ENCODE measurements at regions not wholly inside any gene's neighbourhood (a gene's known extent, or its start where the extent isn't known, plus 50 kb on each side); places are given as distances from the start of the nearest gene placed in this dataset.
"Not testable (repeated sequence)": the region's sequence is repeated elsewhere in the genome, so short reads cannot be mapped to it uniquely, and the experiment has no call there.

DNA sequence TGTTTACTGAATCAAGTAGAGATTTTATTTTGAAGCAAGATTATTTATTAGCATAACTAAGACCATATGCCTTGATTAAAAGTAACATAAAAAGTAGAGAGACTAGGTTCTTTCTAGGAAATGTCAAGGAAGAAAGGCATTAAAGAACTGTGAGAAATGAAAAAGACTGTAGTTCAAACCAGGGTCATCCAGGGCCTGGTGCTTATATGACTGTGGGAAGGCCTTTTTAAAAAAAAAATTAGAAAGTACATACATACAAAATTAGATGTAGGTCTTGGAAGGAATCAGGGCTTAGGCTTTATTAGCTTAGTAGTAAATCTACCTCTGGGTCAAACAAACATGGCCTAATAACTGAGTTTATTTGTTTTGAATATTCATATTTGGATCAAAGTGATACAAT is 173.9 kb upstream of the TBL1XR1 start:
- H3K36me3 Mint-ChIP-seq (ENCODE audit: low read depth), result no peaks in the 10 kb centered on the region
- no peak for DNase-seq
- POLR2A ChIA-PET, result interaction anchor here (2.6 kb wide), 1 partner anchor 11 kb away, joined by 7 read pairs; no protein-coding TSS in a partner anchor
- CTCF ChIA-PET, result no interaction called here
- H3K27me3 Mint-ChIP-seq, result no peaks in the 10 kb centered on the region
- H3K4me1 Mint-ChIP-seq, result no peaks in the 10 kb centered on the region
- no peak overlapping the region for H3K27ac Mint-ChIP-seq
- no peak overlapping the region for H3K4me3 Mint-ChIP-seq
- H3K9me3 Mint-ChIP-seq, result no peaks in the 10 kb centered on the region

DNA sequence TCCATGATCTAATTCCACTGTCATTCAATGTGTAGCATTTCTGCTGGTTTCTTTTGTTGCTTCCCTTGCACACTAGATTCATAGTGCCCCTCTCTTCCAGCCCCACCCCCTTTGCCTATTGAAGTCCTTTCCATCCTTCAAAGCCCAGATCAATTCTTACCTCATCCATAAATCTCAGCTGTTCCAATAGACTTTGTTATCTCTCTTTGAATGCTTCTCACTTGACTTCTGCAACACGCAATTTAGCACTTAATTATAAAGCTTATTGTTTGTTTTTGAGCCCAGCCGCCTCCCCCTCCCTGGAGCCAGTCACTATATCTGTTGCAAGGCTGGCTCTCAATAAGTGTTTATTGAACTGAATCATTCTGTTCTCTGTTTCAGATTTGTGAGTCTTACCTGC is 174.6 kb upstream of the TBL1XR1 start:
- DNase-seq, result no peak
- Mint-ChIP-seq H3K9me3 (no peaks in the 10 kb centered on the region), H3K4me3 (no peak overlapping the region), H3K4me1 (no peaks in the 10 kb centered on the region), H3K27ac (no peak overlapping the region), H3K27me3 (no peaks in the 10 kb centered on the region), H3K36me3 (ENCODE audit: low read depth) (no peaks in the 10 kb centered on the region)
- ChIA-PET CTCF (no interaction called here), POLR2A (interaction anchor here (2.6 kb wide), 1 partner anchor 12 kb away, joined by 7 read pairs; no protein-coding TSS in a partner anchor)

- peaks cover 5% of the 10 kb centered on the region for H3K4me1 Mint-ChIP-seq
- CTCF ChIA-PET, result no interaction called here
- H3K27ac Mint-ChIP-seq, result no peak overlapping the region
- no peaks in the 10 kb centered on the region for H3K9me3 Mint-ChIP-seq
- no peak for DNase-seq
- H3K4me3 Mint-ChIP-seq, result no peak overlapping the region
- no peaks in the 10 kb centered on the region for H3K27me3 Mint-ChIP-seq
- H3K36me3 Mint-ChIP-seq (ENCODE audit: low read depth), result no peaks in the 10 kb centered on the region
- POLR2A ChIA-PET, result no interaction called here
These were observed 177.0 kb upstream of the TBL1XR1 start for GRCh38 chr3:177374323-177374722.

DNA sequence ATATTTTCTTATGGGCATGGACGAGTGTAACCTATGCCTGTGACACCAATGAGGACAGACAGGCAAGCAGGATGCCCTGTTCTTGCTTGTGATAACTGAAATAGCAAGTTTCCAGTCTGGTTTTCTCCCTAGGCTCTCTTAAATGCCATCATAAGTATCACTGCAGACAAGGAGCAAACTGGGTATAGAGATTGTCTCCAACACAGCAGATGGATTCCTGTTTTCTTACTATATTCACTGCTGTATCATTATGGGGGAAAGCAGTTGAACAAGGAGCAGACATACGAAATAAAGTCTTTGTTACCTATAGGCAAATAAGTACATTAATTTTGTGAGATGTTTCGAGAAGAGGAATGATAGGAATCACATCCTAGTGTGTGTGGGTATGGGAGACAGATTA is 178.0 kb upstream of the TBL1XR1 start:
- H3K27ac Mint-ChIP-seq, result no peak overlapping the region
- POLR2A ChIA-PET, result no interaction called here
- CTCF ChIA-PET, result no interaction called here

GRCh38 chr3:177377166-177377565 is 179.9 kb upstream of the TBL1XR1 start:
- no peak overlapping the region for H3K27ac Mint-ChIP-seq
- H3K36me3 Mint-ChIP-seq (ENCODE audit: low read depth), result no peaks in the 10 kb centered on the region
- ChIA-PET POLR2A (no interaction called here), CTCF (no interaction called here)
- no peaks in the 10 kb centered on the region for H3K27me3 Mint-ChIP-seq
- H3K4me1 Mint-ChIP-seq, result peaks cover 5% of the 10 kb centered on the region
- DNase-seq, result no peak
- H3K4me3 Mint-ChIP-seq, result no peak overlapping the region
- peaks cover 3% of the 10 kb centered on the region for H3K9me3 Mint-ChIP-seq

More for the DNA sequence above, 178.0 kb upstream of the TBL1XR1 start:
- Mint-ChIP-seq H3K9me3 (peaks cover 3% of the 10 kb centered on the region), H3K27me3 (no peaks in the 10 kb centered on the region), H3K4me1 (peaks cover 5% of the 10 kb centered on the region), H3K4me3 (no peak overlapping the region), H3K36me3 (ENCODE audit: low read depth) (no peaks in the 10 kb centered on the region)
- DNase-seq, result no peak

- DNase-seq, result no peak
- Mint-ChIP-seq H3K36me3 (ENCODE audit: low read depth) (no peaks in the 10 kb centered on the region), H3K4me3 (no peak overlapping the region), H3K27ac (no peak overlapping the region), H3K27me3 (no peaks in the 10 kb centered on the region), H3K4me1 (peaks cover 5% of the 10 kb centered on the region), H3K9me3 (peaks cover 3% of the 10 kb centered on the region)
- ChIA-PET CTCF (no interaction called here), POLR2A (no interaction called here)
These were observed 180.9 kb upstream of the TBL1XR1 start for GRCh38 chr3:177378168-177378567.

DNA sequence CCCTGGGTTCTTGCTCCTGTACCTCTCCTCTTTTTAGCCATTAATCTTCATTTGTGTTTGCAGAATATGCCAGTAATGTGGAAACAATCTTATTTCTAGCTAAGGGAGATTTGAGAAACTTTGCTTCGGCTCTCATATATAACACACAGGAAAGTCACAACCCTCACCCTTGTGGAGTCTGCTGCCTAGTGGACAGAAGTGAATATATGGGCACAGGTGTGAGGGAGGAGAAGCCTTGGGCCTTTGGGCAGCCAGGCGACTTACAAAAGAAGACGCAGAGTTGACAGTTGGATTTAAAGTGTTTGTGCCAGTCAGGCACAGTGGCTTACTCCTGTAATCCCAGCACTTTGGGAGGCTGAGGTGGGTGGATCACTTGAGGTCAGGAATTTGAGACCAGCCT is 181.8 kb upstream of the TBL1XR1 start:
- Mint-ChIP-seq H3K27ac (no peak overlapping the region), H3K36me3 (ENCODE audit: low read depth) (no peaks in the 10 kb centered on the region), H3K27me3 (no peaks in the 10 kb centered on the region), H3K4me3 (no peak overlapping the region), H3K9me3 (peaks cover 3% of the 10 kb centered on the region), H3K4me1 (peaks cover 5% of the 10 kb centered on the region)
- POLR2A ChIA-PET, result no interaction called here
- no peak for DNase-seq
- CTCF ChIA-PET, result no interaction called here

DNA sequence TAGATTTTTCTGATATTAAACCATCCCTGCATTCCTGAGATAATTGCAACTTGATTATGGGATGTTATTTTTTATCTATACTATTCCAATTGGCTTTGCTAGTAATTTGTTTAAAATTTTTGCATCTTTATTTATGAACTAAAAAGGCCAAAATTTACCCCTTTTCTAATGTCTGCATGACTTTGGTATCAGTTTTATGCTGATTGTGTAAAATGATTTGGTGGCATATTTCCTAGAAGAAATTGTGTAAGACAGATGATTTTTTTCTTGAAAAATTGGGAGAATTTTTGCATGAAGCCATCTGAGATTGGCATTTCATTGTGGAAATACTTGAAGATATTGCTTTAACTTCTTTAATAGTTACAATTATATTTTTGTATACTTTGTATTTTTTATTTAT is 183.8 kb upstream of the TBL1XR1 start:
- POLR2A ChIA-PET, result no interaction called here
- DNase-seq, result no peak
- H3K9me3 Mint-ChIP-seq, result peaks cover 3% of the 10 kb centered on the region
- peaks cover 5% of the 10 kb centered on the region for H3K4me1 Mint-ChIP-seq
- H3K27me3 Mint-ChIP-seq, result no peaks in the 10 kb centered on the region
- no peaks in the 10 kb centered on the region for H3K36me3 Mint-ChIP-seq (ENCODE audit: low read depth)
- H3K4me3 Mint-ChIP-seq, result no peak overlapping the region
- H3K27ac Mint-ChIP-seq, result no peak overlapping the region
- CTCF ChIA-PET, result no interaction called here

GRCh38 chr3:177382944-177383343 is 185.7 kb upstream of the TBL1XR1 start:
- H3K27me3 Mint-ChIP-seq, result no peaks in the 10 kb centered on the region
- ChIA-PET CTCF (interaction anchor here (0.6 kb wide), 1 partner anchor 15 kb away, joined by 4 read pairs; no protein-coding TSS in a partner anchor), POLR2A (no interaction called here)
- H3K27ac Mint-ChIP-seq, result no peak overlapping the region
- no peaks in the 10 kb centered on the region for H3K36me3 Mint-ChIP-seq (ENCODE audit: low read depth)
- no peak for DNase-seq
- peaks cover 5% of the 10 kb centered on the region for H3K9me3 Mint-ChIP-seq
- H3K4me3 Mint-ChIP-seq, result no peak overlapping the region
- H3K4me1 Mint-ChIP-seq, result peaks cover 5% of the 10 kb centered on the region

- Mint-ChIP-seq H3K4me1 (no peaks in the 10 kb centered on the region), H3K27me3 (no peaks in the 10 kb centered on the region), H3K27ac (no peak overlapping the region), H3K9me3 (peaks cover 4% of the 10 kb centered on the region), H3K36me3 (ENCODE audit: low read depth) (no peaks in the 10 kb centered on the region), H3K4me3 (no peak overlapping the region)
- DNase-seq, result no peak
- POLR2A ChIA-PET, result no interaction called here
- CTCF ChIA-PET, result no interaction called here
These were observed 187.9 kb upstream of the TBL1XR1 start for GRCh38 chr3:177385186-177385585.

DNA sequence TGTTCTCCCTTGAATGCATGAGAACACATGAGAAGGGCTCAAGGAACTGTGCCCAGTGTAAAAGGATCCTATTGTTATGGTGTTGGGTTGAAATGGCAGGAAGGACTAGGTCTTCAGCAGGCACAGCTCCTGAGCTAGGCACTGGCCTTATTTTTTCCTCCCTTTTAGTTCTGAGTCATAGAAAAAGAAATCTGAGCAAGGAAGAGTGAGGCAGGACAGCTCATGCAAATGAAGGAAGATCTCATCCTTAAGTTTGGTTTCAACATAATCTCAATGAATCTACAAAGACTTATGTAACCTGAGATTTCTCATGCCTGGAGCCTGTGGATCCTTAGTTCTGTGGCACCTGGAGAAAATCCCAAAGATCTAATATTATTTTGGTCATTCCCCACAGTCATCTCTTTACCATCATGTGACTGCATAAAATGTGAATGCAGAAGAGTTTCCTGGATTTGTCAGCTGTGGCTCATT is 188.6 kb upstream of the TBL1XR1 start:
- no peak overlapping the region for H3K27ac Mint-ChIP-seq
- POLR2A ChIA-PET, result no interaction called here
- CTCF ChIA-PET, result no interaction called here
- no peak for DNase-seq
- peaks cover 2% of the 10 kb centered on the region for H3K9me3 Mint-ChIP-seq
- no peaks in the 10 kb centered on the region for H3K36me3 Mint-ChIP-seq (ENCODE audit: low read depth)
- H3K27me3 Mint-ChIP-seq, result no peaks in the 10 kb centered on the region
- H3K4me1 Mint-ChIP-seq, result no peaks in the 10 kb centered on the region
- no peak overlapping the region for H3K4me3 Mint-ChIP-seq

GRCh38 chr3:177388209-177388608 is 190.9 kb upstream of the TBL1XR1 start:
- CTCF ChIA-PET, result no interaction called here
- no peak for DNase-seq
- Mint-ChIP-seq H3K36me3 (ENCODE audit: low read depth) (no peaks in the 10 kb centered on the region), H3K4me3 (no peak overlapping the region), H3K27me3 (no peaks in the 10 kb centered on the region), H3K27ac (no peak overlapping the region), H3K4me1 (no peaks in the 10 kb centered on the region), H3K9me3 (peaks cover 2% of the 10 kb centered on the region)
- POLR2A ChIA-PET, result interaction anchor here (1.1 kb wide), 1 partner anchor 28 kb away, joined by 4 read pairs; no protein-coding TSS in a partner anchor

DNA sequence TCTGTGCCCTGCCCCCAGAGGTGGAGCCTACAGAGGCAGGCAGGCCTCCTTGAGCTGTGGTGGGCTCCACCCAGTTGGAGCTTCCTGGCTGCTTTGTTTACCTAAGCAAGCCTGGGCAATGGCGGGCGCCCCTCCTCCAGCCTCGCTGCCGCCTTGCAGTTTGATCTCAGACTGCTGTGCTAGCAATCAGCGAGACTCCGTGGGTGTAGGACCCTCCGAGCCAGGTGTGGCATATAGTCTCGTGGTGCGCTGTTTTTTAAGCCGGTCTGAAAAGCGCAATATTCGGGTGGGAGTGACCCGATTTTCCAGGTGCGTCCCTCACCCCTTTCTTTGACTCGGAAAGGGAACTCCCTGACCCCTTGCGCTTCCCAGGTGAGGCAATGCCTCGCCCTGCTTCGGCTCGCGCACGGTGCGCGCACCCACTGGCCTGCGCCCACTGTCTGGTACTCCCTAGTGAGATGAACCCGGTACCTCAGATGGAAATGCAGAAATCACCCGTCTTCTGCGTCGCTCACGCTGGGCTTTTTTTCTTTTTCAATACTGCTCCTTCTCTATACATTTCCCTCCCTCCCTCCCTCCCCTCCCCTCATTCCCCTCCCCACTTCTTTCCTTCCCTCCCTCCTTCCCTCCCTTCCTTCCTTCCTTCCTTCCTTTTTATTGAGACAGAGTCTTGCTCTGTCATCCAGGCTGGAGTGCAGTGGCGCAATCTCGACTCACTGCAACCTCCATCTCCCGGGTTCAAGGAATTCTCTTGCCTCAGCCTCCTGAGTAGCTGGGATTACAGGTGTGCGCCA is 197.1 kb upstream of the TBL1XR1 start:
- H3K4me3 Mint-ChIP-seq; H3K36me3 Mint-ChIP-seq (ENCODE audit: low read depth); H3K9me3 Mint-ChIP-seq; POLR2A ChIA-PET; H3K4me1 Mint-ChIP-seq; H3K27ac Mint-ChIP-seq; CTCF ChIA-PET; DNase-seq; H3K27me3 Mint-ChIP-seq: not testable (repeated sequence)

- Mint-ChIP-seq H3K27me3 (no peaks in the 10 kb centered on the region), H3K4me1 (peaks cover 2% of the 10 kb centered on the region), H3K4me3 (no peak overlapping the region), H3K36me3 (ENCODE audit: low read depth) (peaks cover 2% of the 10 kb centered on the region), H3K9me3 (no peaks in the 10 kb centered on the region), H3K27ac (no peak overlapping the region)
- ChIA-PET POLR2A (interaction anchor here (1.0 kb wide), 1 partner anchor 36 kb away, joined by 4 read pairs; no protein-coding TSS in a partner anchor), CTCF (interaction anchor here (1.5 kb wide), 1 partner anchor 89 kb away, joined by 3 read pairs; no protein-coding TSS in a partner anchor)
- DNase-seq, result no peak
These were observed 199.5 kb upstream of the TBL1XR1 start for GRCh38 chr3:177396733-177397132.
